ENCODE measurements at regions not wholly inside any gene's neighbourhood (a gene's known extent, or its start where the extent isn't known, plus 50 kb on each side); places are given as distances from the start of the nearest gene placed in this dataset.
"Not testable (repeated sequence)": the region's sequence is repeated elsewhere in the genome, so short reads cannot be mapped to it uniquely, and the experiment has no call there.

DNA sequence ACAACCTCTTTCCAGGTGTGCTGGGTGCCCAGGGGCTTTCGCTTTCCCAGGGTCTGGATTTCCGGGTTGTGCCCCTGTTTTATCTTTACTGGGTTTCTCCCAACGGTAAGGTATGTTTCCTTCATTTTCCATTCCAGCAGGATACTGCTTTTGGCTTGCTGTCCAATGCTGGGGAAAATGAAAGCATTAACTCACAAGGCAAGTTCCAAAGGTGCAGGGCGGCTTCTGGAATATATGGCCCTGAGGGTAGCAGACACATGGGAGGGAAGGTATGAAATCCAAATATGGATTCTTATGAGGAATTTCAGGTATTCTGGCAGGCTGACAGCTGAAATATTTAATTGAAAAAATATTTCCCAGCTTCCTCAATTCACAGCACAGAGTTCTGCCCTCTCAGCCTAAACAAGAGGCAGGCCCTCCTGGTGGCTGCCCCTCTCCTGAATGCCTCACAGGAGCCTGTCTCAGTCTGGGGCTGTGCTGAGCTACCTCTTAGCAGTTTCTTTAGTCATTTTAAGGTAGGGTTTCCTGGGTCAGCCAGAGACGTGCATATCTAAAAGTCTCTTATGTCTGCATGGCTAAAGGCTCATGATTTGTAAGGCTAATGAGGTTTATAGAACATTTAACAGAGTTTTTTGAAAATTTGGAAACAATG lies 318.6 kb upstream of the B3GAT1 start:
- in situ Hi-C loops (cut with HindIII; ENCODE audit: low sequenced_read_pairs): no loop called here
- no peak for DNase-seq (ENCODE audit: low spot score)

DNA sequence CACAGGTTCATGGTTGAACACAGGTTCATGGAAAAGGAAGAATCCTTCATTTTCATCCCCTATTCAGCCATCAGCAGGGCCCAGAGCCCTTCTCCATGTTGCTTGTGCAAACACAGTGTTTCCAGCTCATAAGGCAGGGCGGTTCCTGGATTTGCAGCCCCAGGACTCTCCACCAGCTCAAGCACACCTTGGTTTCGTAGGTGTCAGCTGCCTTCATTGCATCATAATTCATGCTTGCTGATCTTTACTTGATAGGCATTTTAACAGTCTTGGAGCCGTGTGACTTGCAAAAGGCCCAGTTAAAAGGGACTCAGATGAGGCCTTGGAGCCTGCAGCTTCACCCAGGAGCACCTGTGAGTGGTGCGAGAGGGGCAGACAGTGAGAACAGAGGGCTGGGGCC lies 318.1 kb upstream of the B3GAT1 start:
- in situ Hi-C loops (cut with HindIII; ENCODE audit: low sequenced_read_pairs): no loop called here

DNA sequence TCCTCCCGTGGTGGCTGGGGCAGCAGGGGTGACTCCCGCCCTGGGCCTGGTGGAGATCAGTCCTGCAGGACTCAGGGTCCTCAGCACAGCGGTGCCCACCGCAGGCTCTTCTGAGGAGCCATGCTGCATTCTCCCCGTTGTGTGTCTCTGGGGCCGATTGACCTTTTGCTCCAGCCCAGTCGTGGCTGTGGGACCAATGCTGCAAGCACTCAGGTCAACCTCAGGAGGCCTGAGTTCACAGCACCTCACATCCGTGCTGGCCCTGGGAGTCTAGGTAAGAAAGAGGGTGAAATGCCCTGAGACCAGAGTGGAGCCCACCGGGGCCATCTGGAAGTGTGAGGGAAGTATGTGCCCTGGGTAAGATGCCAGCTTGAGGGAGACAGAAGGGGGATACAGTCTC lies 316.1 kb upstream of the B3GAT1 start:
- no peak for DNase-seq (ENCODE audit: low spot score)
- in situ Hi-C loops (cut with HindIII; ENCODE audit: low sequenced_read_pairs): no loop called here

More for the DNA sequence above, 318.1 kb upstream of the B3GAT1 start:
- DNase-seq (ENCODE audit: low spot score): no peak

DNA sequence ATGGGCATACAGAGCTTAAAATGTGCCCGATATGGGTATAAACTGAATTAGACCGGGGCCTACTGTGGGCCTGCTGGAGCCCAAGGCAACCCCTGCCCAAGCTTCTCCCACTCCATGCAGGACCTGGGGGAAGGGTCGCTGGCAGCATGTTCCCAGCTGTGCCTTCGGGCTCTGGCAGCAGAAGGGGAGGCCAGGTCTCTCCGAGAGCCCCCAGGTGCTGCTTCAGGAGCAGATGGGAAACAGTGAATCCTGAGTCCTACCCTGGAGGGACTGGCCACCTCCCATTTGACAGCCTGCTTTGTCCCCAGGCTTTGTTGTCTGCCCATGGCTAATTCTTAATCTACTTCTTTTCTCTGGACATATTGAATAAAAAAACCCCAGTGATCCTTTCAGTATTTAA lies 315.6 kb upstream of the B3GAT1 start:
- in situ Hi-C loops (cut with HindIII; ENCODE audit: low sequenced_read_pairs): no loop called here
- no peak for DNase-seq (ENCODE audit: low spot score)

DNA sequence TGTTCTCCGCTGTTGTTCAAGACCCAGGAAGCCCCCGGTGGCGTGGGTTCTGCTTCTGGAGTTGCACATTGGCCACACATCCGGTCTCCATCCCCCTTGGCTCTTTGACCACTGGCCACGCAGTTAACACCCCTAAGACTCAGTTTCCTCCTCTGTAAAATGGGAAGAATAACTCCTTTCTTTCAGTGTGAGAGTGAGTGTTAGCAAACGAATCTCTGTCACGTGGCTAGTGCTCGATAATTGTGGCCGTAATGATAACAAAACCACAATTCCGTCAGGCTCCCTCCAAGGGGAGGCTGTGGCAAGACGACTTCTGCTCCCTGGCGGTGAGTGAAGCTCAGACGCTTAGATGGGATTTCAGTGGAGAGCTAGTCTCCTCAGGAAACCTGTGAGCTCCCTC lies 315.2 kb upstream of the B3GAT1 start:
- no peak for DNase-seq (ENCODE audit: low spot score)
- in situ Hi-C loops (cut with HindIII; ENCODE audit: low sequenced_read_pairs): no loop called here

DNA sequence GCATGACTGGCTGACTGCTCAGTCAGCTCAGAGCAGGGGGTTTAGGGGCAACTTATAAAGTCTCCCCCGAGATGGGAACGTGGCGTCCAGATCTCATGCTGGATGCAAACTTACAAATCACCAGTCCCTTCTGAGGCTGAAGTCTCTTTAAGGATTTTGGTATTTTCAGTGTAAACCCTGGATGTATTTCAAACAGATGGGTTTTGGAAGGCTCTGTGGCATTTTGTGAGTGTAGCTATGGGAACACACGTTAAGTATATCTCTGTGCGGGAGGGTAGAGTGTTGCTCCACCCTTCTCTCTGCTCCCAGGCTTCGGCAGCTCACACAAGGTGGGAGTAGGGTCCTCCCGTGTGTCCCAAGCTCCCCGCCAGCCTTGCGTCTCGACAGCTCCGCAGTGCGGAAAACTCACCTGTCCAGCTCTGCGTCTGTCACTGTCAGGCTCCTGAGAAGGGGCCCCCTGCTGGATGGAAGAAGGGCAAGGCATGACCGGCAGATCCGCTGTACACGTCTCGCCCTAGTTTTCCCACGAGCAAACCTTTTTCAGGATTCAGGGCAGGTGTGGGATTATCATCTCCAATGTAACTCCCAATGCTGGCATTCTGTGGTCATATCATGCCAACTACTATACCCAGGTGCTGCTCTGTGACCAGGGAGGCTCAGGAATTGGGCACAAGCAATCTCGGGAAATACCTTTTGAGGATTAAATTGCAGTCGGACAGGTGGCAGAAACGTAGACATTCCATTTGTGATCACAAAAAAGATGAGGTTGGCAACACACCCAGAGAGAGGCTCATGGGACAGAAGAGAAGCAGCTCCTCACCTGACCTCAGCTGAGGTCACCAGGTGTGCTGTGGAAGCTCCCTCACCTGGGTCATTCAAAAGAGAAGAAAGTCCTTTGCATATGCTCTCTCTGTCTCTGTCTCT lies 313.9 kb upstream of the B3GAT1 start:
- DNase-seq (ENCODE audit: low spot score): no peak
- in situ Hi-C loops (cut with HindIII; ENCODE audit: low sequenced_read_pairs): no loop called here

DNA sequence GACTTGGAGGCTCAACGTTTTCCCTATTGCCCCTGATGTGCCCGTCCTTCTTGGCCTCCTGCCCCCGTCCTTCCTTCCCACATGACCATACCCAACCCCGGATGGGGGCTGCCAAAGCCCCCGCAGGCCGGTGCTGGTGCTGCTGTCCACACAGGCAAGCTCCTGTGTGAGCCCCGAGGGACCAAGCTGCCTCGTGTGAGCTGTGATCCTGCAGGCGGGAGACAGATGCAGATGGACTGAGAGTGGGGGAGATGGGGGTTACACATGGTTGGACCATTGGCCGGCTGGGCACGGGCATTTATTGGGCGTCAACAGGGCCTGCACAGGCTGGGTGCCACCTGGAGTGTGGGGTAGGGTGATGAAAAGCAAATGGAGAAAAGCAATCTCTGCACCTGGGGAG lies 313.2 kb upstream of the B3GAT1 start:
- in situ Hi-C loops (cut with HindIII; ENCODE audit: low sequenced_read_pairs): no loop called here
- no peak for DNase-seq (ENCODE audit: low spot score)

DNA sequence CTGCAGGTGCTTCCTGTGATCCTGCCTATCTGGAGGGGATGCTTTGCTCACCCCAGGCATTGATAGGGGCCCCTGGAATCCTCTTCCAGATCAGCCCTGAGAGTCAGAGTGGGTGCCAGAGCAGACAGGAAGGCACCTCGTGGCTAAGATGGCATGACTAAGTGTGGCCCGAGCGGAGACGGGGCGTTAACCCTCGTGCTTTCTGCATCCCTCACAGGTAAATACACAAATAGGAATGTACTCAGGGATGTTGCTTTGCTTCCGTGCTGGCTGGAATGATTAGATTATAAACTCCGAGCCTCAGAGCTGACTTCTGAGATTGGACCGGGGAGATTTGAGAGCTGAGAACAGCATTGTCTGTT lies 312.7 kb upstream of the B3GAT1 start:
- no peak for DNase-seq (ENCODE audit: low spot score)
- in situ Hi-C loops (cut with HindIII; ENCODE audit: low sequenced_read_pairs): no loop called here

DNA sequence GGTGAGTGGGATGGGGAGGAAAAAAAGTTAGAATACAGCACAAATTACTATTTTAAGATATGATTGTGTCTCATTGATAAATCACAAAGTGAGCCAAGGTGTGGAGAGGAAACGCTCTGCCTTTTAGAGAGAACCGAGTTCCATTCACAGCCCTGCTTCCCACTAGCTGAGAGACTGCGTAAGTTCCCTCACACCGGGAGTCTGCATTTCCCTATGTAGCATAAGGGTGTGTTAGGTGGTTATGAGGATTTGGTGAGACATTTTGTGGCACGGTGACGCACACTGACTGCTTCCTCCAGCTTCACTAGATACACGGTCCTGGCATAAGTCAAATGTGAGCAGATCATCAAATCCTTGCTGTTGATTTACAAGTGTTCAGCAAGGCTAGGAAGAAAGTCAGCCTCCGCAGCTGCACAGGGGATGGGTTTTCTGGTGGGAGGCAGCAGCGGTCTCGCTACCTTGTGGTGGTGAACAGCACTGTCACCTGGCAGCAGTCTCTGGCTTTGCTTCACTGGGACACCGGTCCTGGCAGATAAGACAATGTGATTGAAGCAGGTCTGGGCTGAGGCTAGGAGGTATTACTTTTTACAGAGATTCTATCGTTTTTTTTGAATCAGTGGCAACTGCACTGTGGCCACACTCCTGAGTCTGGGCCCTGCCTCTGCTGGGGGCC lies 312.2 kb upstream of the B3GAT1 start:
- DNase-seq (ENCODE audit: low spot score): no peak
- in situ Hi-C loops (cut with HindIII; ENCODE audit: low sequenced_read_pairs): no loop called here

DNA sequence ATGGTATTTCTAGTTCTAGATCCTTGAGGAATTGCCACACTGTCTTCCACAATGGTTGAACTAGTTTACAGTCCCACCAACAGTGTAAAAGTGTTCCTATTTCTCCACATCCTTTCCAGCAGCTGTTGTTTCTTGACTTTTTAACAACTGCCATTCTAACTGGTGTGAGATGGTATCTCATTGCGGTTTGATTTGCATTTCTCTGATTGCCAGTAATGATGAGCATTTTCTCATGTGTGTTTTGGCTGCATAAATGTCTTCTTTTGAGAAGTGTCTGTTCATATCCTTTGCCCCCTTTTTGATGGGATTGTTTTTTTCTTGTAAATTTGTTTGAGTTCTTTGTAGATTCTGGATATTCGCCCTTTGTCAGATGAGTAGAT lies 308.6 kb upstream of the B3GAT1 start:
- DNase-seq (ENCODE audit: low spot score); in situ Hi-C loops (cut with HindIII; ENCODE audit: low sequenced_read_pairs): not testable (repeated sequence)

DNA sequence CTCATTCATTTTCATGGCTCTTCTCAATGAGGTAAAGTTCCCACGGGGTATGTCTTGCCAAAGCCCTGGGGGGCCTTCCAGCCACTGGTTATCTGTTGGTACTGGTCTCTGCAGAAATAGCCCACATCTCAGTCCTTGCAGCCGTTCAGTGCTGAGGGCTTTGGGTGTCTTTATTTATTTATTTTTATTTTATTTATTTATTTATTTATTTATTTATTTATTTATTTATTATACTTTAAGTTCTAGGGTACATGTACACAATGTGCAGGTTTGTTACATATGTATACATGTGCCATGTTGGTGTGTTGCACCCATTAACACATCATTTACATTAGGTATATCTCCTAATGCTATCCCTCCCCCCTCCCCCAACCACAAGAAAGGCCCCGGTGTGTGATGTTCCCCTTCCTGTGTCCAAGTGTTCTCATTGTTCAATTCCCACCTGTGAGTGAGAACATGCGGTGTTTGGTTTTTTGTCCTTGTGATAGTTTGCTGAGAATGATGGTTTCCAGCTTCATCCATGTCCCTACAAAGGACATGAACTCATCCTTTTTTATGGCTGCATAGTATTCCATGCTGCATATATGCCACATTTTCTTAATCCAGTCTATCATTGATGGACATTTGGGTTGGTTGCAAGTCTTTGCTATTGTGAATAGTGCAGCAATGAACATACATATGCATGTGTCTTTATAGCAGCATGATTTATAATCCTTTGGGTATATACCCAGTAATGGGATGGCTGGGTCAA lies 308.1 kb upstream of the B3GAT1 start:
- in situ Hi-C loops (cut with HindIII; ENCODE audit: low sequenced_read_pairs); DNase-seq (ENCODE audit: low spot score): not testable (repeated sequence)

DNA sequence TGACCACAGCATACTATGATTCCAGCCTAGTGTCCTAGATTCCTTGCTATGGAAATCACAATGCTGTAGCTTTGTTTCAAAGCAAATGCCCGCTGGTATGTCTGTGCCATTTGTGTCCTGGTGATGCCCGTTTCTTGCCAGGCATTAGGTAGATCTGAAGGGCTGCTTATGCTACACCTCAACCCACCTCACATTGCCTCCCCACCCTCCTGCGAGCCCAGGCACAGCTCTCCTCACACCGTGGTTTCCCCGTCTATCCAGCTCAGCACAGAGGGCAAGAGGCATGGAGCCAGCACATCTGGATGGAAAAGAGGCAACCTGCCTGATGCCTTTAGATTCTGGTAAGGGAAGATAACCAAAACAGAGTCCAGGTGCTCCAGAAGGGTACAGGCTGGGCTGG lies 307.4 kb upstream of the B3GAT1 start:
- in situ Hi-C loops (cut with HindIII; ENCODE audit: low sequenced_read_pairs): no loop called here
- no peak for DNase-seq (ENCODE audit: low spot score)

DNA sequence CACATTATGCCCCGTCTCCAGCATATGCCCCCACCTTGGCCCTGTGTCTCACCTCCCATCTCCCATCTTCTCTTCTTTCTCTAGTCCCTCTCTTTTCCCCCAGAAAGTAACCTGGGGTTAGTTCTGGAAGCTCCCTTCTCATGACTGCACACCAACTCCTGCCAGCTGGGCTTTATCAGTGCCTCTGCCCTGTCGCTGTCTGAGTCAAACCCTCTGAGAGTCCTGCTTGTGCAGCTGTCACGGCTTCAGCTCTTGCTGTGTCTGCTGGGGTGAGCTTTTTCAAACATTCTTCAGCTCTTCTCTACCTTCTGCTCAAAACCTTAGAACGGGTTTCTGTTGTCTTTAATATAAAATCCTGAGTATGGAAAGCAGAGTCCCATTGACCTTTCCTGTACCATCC lies 304.5 kb upstream of the B3GAT1 start:
- DNase-seq (ENCODE audit: low spot score): no peak
- in situ Hi-C loops (cut with HindIII; ENCODE audit: low sequenced_read_pairs): no loop called here

DNA sequence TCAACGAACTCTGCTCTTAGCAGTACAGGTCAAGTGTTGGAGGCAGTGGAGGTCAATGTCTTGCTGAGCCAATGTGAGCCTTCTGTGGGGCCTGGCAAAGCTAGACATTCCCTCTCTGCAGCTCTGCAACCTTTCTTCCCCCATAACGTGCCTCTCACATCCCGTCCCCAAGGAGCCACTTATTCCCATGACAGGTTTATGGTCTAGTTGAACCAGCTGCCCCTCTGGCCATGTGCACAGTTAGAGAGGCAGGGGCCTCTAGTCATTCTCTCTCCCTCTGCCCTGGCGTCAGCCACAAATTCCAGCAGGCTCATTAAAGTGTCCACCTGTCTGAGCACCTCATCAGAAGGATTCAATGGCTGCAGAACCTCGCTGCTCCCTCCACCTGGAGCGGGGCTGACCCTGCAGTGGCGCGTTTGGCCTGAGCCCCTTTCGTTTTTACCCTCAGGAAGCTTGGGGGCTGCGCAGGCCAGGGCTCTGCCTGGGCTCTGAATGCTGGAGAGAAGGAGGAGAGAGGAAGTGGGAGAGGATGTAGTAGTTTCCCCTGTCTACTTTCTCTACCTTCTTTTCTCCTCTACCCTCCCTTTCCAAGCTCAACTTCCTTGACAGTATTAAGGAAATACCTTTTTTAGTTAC lies 302.1 kb upstream of the B3GAT1 start:
- DNase-seq (ENCODE audit: low spot score): no peak
- in situ Hi-C loops (cut with HindIII; ENCODE audit: low sequenced_read_pairs): no loop called here

DNA sequence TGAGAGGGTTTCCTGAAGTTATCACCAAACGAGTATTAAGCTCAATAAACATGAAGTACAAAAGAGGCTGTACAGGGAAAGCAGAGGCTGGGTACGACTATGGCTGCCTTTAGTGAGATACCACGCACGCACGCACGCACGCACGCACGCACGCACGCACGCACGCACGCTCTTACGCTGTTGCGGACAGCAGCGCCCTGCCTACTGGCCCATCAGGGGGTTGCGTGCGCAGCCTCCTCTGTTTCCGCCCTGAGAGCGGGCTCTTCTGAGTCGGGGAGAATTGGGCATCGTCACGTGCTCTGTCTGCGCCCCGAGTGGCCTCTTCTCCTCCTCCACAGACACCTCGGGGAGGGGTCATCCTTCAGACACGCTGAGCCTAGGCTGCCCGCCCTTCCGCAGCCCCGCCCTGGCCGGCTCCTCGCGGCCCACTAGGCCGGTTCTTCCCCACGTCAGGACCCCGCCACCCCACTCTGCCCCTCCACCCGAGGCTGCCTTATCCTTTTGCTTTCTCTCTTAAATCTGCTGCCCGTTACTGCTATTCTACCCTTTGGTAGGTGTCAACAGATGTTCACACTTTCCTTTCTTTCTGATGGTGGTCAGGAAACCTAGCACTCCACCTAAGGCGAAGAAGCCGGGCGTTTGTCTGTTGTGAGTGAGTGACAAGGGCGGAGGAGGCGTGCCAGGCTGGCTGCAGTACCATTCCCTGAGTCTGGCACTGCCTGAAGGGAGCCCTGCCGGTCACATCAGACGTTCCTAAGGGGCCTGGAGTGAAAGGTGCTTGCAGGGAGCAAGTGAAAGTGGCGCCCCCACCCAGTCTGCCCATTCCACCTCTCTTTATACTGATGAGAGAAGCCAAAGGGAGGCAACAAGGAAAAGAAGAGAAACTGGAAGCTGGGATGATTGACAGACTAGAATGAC lies 300.4 kb upstream of the B3GAT1 start:
- in situ Hi-C loops (cut with HindIII; ENCODE audit: low sequenced_read_pairs): no loop called here
- DNase-seq (ENCODE audit: low spot score): no peak

DNA sequence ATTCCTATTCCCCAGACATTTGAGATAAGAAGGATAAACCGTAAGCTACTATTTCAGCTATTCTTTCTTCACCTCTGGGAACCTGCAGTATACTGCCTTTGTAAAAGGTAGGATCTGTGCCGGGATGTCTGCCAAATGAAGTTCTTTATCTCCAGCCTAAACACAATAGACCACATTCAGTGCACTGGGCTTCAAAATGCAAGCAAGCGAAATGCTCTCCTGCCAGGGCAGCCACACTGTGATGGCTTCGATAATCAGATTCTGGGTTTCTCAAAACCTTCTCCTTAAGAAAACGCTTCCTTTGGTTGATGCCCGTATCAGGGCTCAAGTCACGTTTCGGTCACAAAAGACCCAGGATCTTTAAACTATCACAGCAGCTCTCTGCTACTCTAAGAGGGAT lies 299.5 kb upstream of the B3GAT1 start:
- in situ Hi-C loops (cut with HindIII; ENCODE audit: low sequenced_read_pairs): no loop called here
- no peak for DNase-seq (ENCODE audit: low spot score)

DNA sequence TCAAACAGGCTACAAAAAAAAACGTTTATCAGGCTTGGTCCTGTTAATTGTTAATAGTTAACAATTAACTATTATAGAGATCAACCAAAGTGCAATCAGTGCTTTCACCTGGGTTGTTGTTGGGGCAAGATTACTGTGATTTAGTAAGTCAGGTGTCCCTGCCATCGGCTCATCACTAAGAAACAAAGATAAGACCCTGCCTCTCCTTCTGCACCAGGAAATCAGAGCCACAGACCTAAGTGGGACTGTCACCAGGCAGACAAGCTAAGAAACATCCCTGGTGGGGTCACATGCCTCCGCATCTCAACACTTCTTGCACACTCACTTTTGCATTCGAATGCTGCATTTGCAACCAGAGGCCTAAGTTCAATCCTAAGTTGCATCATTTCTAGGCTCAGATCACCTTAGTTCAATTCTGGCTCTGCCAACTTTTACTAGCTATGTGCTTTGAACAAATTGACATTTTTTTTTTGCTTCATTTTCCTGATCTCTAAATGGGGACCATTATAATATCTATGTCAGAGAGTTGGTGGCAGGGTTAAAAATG lies 298.9 kb upstream of the B3GAT1 start:
- DNase-seq (ENCODE audit: low spot score): no peak
- in situ Hi-C loops (cut with HindIII; ENCODE audit: low sequenced_read_pairs): no loop called here

DNA sequence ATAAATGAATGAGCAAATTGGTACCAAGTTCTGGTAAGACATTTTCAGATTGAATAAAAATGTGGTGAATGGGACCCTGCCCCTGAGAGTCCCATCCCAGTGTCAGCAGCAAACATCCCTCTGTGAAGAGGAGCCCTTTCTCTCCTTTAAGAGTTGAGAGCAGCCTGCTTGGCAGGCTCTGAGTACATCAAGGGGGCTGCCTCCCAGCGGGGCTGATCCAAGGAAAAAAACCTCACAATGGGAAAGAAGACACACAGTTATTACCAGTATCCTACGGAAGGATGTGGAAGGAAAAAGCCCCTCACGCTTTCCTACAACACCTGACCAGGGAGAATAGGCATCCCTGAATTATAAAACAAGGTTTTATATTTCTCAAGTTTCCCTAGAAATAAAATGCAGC lies 293.8 kb upstream of the B3GAT1 start:
- DNase-seq (ENCODE audit: low spot score): no peak
- in situ Hi-C loops (cut with HindIII; ENCODE audit: low sequenced_read_pairs): no loop called here
